IPS DF 6.9 (cell line): ENCODE measurements at regions not wholly inside any gene's neighbourhood (a gene's known extent, or its start where the extent isn't known, plus 50 kb on each side); places are given as distances from the start of the nearest gene placed in this dataset.
A peak's percentile ranks its signal among the peaks of the same experiment; 100 is the strongest.

Source experiments
- DNase-seq: peaks from one replicate; pipeline ENCODE4 v3.0.0-alpha.2; 2013; ENCODE audit warnings: low read depth, low spot score
- H3K27ac ChIP-seq: one replicate; pipeline ENCODE4 v1.5.1; 2013; ENCODE audit warnings: low read length, control low read depth
- H3K27me3 ChIP-seq: 2 replicates; pipeline ENCODE4 v1.6.1; 2013; ENCODE audit warnings: mild to moderate bottlenecking, low read length; ENCODE audit not compliant: control insufficient read depth, insufficient read depth
- H3K36me3 ChIP-seq: 2 replicates; pipeline ENCODE4 v1.6.1; 2013; ENCODE audit warnings: low read length; ENCODE audit not compliant: control insufficient read depth, insufficient read depth
- H3K4me1 ChIP-seq: 2 replicates; pipeline ENCODE4 v1.6.1; 2013; ENCODE audit warnings: low read length; ENCODE audit not compliant: control insufficient read depth, insufficient read depth
- H3K4me3 ChIP-seq: 2 replicates; pipeline ENCODE4 v1.5.1; 2013; ENCODE audit warnings: mild to moderate bottlenecking, low read length
- H3K9me3 ChIP-seq: 2 replicates; pipeline ENCODE4 v1.6.1; 2013; ENCODE audit warnings: low read length, inconsistent platforms; ENCODE audit not compliant: control insufficient read depth, insufficient read depth
- WGBS: extraction: QIAGEN DNeasy Blood & Tissue Kit; methylation state at CpG from one replicate; pipeline ENCODE4 v1.1.7; 2013; ENCODE audit warnings: mixed read lengths, missing lambda C conversion rate; ENCODE audit not compliant: insufficient read length, insufficient coverage; 5-methylcytosine and 5-hydroxymethylcytosine counted together

GRCh38 chr6:77183447-77183846, 279.8 kb downstream of the HTR1B start:
- no CpG with 5 or more reads among the region's 3 CpGs for WGBS
- Histone ChIP-seq H3K36me3 (no peaks in the 10 kb centered on the region), H3K27me3 (no peaks in the 10 kb centered on the region), H3K4me3 (no peak overlapping the region), H3K9me3 (no peaks in the 10 kb centered on the region), H3K27ac (no peak overlapping the region), H3K4me1 (no peaks in the 10 kb centered on the region)
- DNase-seq, result no peak

GRCh38 chr6:77181749-77182148, 281.5 kb downstream of the HTR1B start:
- Histone ChIP-seq H3K9me3 (no peaks in the 10 kb centered on the region), H3K4me3 (no peak overlapping the region), H3K27ac (no peak overlapping the region), H3K36me3 (no peaks in the 10 kb centered on the region), H3K27me3 (no peaks in the 10 kb centered on the region), H3K4me1 (no peaks in the 10 kb centered on the region)
- 100% methylated on average over 1 of the region's 3 CpGs for WGBS
- DNase-seq, result no peak

- Histone ChIP-seq H3K27ac (no peak overlapping the region), H3K36me3 (no peaks in the 10 kb centered on the region), H3K9me3 (no peaks in the 10 kb centered on the region), H3K4me3 (no peak overlapping the region), H3K27me3 (no peaks in the 10 kb centered on the region), H3K4me1 (no peaks in the 10 kb centered on the region)
- DNase-seq, result no peak
- no CpG with 5 or more reads among the region's 3 CpGs for WGBS
Observed at GRCh38 chr6:77180326-77180725, 283.0 kb downstream of the HTR1B start.

GRCh38 chr6:77178821-77179220, 284.5 kb downstream of the HTR1B start:
- no CpG with 5 or more reads among the region's 2 CpGs for WGBS
- Histone ChIP-seq H3K9me3 (no peaks in the 10 kb centered on the region), H3K4me3 (no peak overlapping the region), H3K27me3 (no peaks in the 10 kb centered on the region), H3K36me3 (no peaks in the 10 kb centered on the region), H3K4me1 (no peaks in the 10 kb centered on the region), H3K27ac (no peak overlapping the region)
- no peak for DNase-seq

- no peak overlapping the region for H3K4me3 ChIP-seq
- H3K27ac ChIP-seq, result no peak overlapping the region
- no peaks in the 10 kb centered on the region for H3K36me3 ChIP-seq
Observed at GRCh38 chr6:77177470-77177869, 285.8 kb downstream of the HTR1B start.

GRCh38 chr6:77173472-77174074, 289.7 kb downstream of the HTR1B start:
- no peaks in the 10 kb centered on the region for H3K27me3 ChIP-seq
- H3K9me3 ChIP-seq, result no peaks in the 10 kb centered on the region
- no peak overlapping the region for H3K27ac ChIP-seq
- H3K4me1 ChIP-seq, result no peaks in the 10 kb centered on the region
- no CpG with 5 or more reads among the region's 7 CpGs for WGBS
- no peak overlapping the region for H3K4me3 ChIP-seq
- DNase-seq, result peak; percentile 43
- no peaks in the 10 kb centered on the region for H3K36me3 ChIP-seq

More at GRCh38 chr6:77177470-77177869, 285.8 kb downstream of the HTR1B start:
- H3K27me3 ChIP-seq, result no peaks in the 10 kb centered on the region
- H3K9me3 ChIP-seq, result no peaks in the 10 kb centered on the region
- H3K4me1 ChIP-seq, result no peaks in the 10 kb centered on the region
- DNase-seq, result no peak

GRCh38 chr6:77172578-77172977, 290.7 kb downstream of the HTR1B start:
- Histone ChIP-seq H3K9me3 (no peaks in the 10 kb centered on the region), H3K36me3 (no peaks in the 10 kb centered on the region), H3K27me3 (no peaks in the 10 kb centered on the region), H3K4me3 (no peak overlapping the region), H3K27ac (no peak overlapping the region), H3K4me1 (no peaks in the 10 kb centered on the region)
- WGBS, result no CpG with 5 or more reads among the region's 6 CpGs
- no peak for DNase-seq

GRCh38 chr6:77159730-77160129, 303.6 kb downstream of the HTR1B start:
- Histone ChIP-seq H3K4me1 (no peaks in the 10 kb centered on the region), H3K36me3 (no peaks in the 10 kb centered on the region), H3K27me3 (no peaks in the 10 kb centered on the region), H3K4me3 (no peak overlapping the region), H3K27ac (no peak overlapping the region), H3K9me3 (no peaks in the 10 kb centered on the region)
- DNase-seq, result no peak

GRCh38 chr6:77151241-77151640, 312.1 kb downstream of the HTR1B start:
- Histone ChIP-seq H3K27me3 (no peaks in the 10 kb centered on the region), H3K27ac (no peak overlapping the region), H3K4me3 (no peak overlapping the region), H3K4me1 (no peaks in the 10 kb centered on the region), H3K9me3 (no peaks in the 10 kb centered on the region), H3K36me3 (no peaks in the 10 kb centered on the region)
- no CpG with 5 or more reads among the region's 4 CpGs for WGBS
- DNase-seq, result no peak

GRCh38 chr6:77150736-77151135, 312.6 kb downstream of the HTR1B start:
- H3K36me3 ChIP-seq, result no peaks in the 10 kb centered on the region
- H3K4me3 ChIP-seq, result no peak overlapping the region
- no peaks in the 10 kb centered on the region for H3K4me1 ChIP-seq
- no peak for DNase-seq
- no peaks in the 10 kb centered on the region for H3K9me3 ChIP-seq
- no peaks in the 10 kb centered on the region for H3K27me3 ChIP-seq
- H3K27ac ChIP-seq, result no peak overlapping the region

- no peaks in the 10 kb centered on the region for H3K36me3 ChIP-seq
- H3K4me3 ChIP-seq, result no peak overlapping the region
- H3K27ac ChIP-seq, result no peak overlapping the region
- no peaks in the 10 kb centered on the region for H3K4me1 ChIP-seq
- WGBS, result no CpG with 5 or more reads among the region's 1 CpG
- H3K27me3 ChIP-seq, result no peaks in the 10 kb centered on the region
- DNase-seq, result no peak
- no peaks in the 10 kb centered on the region for H3K9me3 ChIP-seq
Observed at GRCh38 chr6:77145244-77145643, 318.0 kb downstream of the HTR1B start.
